HepG2 (cell line): ENCODE measurements at regions not wholly inside any gene's neighbourhood (a gene's known extent, or its start where the extent isn't known, plus 50 kb on each side); places are given as distances from the start of the nearest gene placed in this dataset.

ENCODE experiments used
- RAD21 ChIP-seq: fragments of 450-650 bp; formaldehyde crosslinking; IDR thresholded peaks from 2 replicates; pipeline ENCODE4 v1.5.0; 2020; ENCODE audit warnings: mild to moderate bottlenecking
- TAF1 ChIP-seq: sonication (generic); formaldehyde crosslinking; IDR thresholded peaks from 2 replicates; pipeline ENCODE4 v1.4.0; 2020; ENCODE audit warnings: missing genetic modification reagents
- THYN1 ChIP-seq: sonication (generic); formaldehyde crosslinking; IDR thresholded peaks from 2 replicates; pipeline ENCODE4 v1.8.1; 2023; ENCODE audit warnings: low read depth, mild to moderate bottlenecking, moderate library complexity, missing genetic modification reagents, borderline replicate concordance
- ZNF350 ChIP-seq: sonication (generic); formaldehyde crosslinking; IDR thresholded peaks from 2 replicates; pipeline ENCODE4 v1.4.0; 2020; ENCODE audit warnings: mild to moderate bottlenecking, low read depth, missing genetic modification reagents, borderline replicate concordance
- TF ChIP-seq, protein P1 (sequence below): sonication (generic); formaldehyde crosslinking; IDR thresholded peaks from 2 replicates; pipeline ENCODE4 v1.5.0; 2020; ENCODE audit warnings: mild to moderate bottlenecking, missing genetic modification reagents, moderate library complexity
- TF ChIP-seq, protein P2 (sequence below): sonication (generic); formaldehyde crosslinking; conservative IDR thresholded peaks from 2 replicates; pipeline ENCODE4 v1.4.0; 2020; ENCODE audit warnings: missing genetic modification reagents
- TF ChIP-seq, protein P3 (sequence below): sonication (generic); formaldehyde crosslinking; conservative IDR thresholded peaks from 2 replicates; pipeline ENCODE4 v1.4.0; 2020; ENCODE audit warnings: mild to moderate bottlenecking, missing genetic modification reagents, moderate library complexity

DNA sequence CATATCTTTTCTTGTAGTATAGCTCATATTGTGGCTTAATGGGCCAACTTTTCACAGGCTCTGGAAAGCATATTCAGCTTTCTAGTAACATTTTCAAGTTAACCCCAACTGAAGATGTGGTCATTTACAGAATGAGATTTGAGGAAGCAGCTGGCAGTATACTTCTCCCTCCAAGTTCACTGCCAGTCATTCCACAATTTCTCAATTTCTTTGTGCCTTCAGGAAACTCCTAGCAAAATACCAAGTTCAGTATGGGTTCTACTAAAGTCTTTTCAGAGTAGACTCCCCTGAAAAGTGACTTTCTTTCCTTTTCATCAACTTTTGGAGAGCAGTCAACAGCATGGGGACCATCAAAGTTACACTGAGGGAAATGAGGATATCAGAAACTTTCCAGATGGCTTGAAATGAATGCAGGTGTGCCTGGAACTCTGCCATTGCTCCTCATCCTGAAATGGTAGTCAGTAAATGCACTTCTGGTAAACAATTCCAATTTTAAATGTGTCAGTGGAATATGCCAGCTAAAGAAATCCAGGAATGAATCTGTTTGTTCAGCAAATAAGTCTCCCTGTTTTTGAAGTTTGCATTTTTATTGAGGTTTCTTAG, 81.5 kb upstream of the TEX13D start:
- no peak for TF ChIP-seq THYN1 (CRISPR knock-in tag)
- TF ChIP-seq, protein P1, sequence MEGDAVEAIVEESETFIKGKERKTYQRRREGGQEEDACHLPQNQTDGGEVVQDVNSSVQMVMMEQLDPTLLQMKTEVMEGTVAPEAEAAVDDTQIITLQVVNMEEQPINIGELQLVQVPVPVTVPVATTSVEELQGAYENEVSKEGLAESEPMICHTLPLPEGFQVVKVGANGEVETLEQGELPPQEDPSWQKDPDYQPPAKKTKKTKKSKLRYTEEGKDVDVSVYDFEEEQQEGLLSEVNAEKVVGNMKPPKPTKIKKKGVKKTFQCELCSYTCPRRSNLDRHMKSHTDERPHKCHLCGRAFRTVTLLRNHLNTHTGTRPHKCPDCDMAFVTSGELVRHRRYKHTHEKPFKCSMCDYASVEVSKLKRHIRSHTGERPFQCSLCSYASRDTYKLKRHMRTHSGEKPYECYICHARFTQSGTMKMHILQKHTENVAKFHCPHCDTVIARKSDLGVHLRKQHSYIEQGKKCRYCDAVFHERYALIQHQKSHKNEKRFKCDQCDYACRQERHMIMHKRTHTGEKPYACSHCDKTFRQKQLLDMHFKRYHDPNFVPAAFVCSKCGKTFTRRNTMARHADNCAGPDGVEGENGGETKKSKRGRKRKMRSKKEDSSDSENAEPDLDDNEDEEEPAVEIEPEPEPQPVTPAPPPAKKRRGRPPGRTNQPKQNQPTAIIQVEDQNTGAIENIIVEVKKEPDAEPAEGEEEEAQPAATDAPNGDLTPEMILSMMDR (CRISPR knock-in tag), result no peak
- TF ChIP-seq TAF1 (CRISPR knock-in tag), result no peak
- TF ChIP-seq, protein P2, sequence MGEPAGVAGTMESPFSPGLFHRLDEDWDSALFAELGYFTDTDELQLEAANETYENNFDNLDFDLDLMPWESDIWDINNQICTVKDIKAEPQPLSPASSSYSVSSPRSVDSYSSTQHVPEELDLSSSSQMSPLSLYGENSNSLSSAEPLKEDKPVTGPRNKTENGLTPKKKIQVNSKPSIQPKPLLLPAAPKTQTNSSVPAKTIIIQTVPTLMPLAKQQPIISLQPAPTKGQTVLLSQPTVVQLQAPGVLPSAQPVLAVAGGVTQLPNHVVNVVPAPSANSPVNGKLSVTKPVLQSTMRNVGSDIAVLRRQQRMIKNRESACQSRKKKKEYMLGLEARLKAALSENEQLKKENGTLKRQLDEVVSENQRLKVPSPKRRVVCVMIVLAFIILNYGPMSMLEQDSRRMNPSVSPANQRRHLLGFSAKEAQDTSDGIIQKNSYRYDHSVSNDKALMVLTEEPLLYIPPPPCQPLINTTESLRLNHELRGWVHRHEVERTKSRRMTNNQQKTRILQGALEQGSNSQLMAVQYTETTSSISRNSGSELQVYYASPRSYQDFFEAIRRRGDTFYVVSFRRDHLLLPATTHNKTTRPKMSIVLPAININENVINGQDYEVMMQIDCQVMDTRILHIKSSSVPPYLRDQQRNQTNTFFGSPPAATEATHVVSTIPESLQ, result no peak
- TF ChIP-seq RAD21 (CRISPR knock-in tag), result no peak
- TF ChIP-seq ZNF350 (CRISPR knock-in tag), result no peak
- TF ChIP-seq, protein P3, sequence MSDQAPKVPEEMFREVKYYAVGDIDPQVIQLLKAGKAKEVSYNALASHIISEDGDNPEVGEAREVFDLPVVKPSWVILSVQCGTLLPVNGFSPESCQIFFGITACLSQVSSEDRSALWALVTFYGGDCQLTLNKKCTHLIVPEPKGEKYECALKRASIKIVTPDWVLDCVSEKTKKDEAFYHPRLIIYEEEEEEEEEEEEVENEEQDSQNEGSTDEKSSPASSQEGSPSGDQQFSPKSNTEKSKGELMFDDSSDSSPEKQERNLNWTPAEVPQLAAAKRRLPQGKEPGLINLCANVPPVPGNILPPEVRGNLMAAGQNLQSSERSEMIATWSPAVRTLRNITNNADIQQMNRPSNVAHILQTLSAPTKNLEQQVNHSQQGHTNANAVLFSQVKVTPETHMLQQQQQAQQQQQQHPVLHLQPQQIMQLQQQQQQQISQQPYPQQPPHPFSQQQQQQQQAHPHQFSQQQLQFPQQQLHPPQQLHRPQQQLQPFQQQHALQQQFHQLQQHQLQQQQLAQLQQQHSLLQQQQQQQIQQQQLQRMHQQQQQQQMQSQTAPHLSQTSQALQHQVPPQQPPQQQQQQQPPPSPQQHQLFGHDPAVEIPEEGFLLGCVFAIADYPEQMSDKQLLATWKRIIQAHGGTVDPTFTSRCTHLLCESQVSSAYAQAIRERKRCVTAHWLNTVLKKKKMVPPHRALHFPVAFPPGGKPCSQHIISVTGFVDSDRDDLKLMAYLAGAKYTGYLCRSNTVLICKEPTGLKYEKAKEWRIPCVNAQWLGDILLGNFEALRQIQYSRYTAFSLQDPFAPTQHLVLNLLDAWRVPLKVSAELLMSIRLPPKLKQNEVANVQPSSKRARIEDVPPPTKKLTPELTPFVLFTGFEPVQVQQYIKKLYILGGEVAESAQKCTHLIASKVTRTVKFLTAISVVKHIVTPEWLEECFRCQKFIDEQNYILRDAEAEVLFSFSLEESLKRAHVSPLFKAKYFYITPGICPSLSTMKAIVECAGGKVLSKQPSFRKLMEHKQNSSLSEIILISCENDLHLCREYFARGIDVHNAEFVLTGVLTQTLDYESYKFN (CRISPR knock-in tag), result no peak
